Keratinocyte (primary cell): ENCODE measurements at regions not wholly inside any gene's neighbourhood (a gene's known extent, or its start where the extent isn't known, plus 50 kb on each side); places are given as distances from the start of the nearest gene placed in this dataset.

Source experiments
- EZH2 ChIP-seq: IDR thresholded peaks from one replicate; pipeline ENCODE4 v1.6.1; 2012; ENCODE audit warnings: inconsistent platforms, mild to moderate bottlenecking, low read length, moderate library complexity
- TF ChIP-seq, protein P1 (sequence below), 3 experiments: IDR thresholded peaks in 1 of 3; conservative IDR thresholded peaks in 1 of 3; optimal IDR thresholded peaks in 1 of 3; 2 replicates in 2 of 3; 3 replicates in 1 of 3; pipeline versions ENCODE3 to v1.5.1; 2011; ENCODE audit warnings: low read length in 3 of 3, mild to moderate bottlenecking in 3 of 3, moderate library complexity in 2 of 3, control low read depth in 1 of 3, inconsistent platforms in 1 of 3; ENCODE audit not compliant: insufficient read depth in 2 of 3; ENCODE audit errors: extremely low read depth in 1 of 3

DNA sequence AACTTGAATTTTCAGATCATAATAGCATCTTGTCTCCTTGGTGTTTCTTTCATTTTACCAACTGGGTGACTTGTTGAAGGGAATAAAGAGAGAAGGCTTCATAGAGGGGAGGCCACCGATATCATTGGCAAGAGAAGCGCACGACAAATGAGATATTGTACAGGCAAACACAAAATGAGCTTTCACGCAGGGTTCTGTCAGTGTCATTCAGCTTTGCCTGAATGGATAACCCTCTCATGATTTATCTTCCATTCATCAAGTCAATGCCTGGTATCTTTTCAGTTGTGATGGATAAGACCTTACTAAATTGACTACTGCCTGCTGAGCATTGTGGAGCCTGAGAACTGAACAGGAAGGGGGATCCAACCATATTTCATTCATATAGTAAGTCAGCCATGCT lies 188.6 kb upstream of the EPHA3 start:
- TF ChIP-seq, protein P1, sequence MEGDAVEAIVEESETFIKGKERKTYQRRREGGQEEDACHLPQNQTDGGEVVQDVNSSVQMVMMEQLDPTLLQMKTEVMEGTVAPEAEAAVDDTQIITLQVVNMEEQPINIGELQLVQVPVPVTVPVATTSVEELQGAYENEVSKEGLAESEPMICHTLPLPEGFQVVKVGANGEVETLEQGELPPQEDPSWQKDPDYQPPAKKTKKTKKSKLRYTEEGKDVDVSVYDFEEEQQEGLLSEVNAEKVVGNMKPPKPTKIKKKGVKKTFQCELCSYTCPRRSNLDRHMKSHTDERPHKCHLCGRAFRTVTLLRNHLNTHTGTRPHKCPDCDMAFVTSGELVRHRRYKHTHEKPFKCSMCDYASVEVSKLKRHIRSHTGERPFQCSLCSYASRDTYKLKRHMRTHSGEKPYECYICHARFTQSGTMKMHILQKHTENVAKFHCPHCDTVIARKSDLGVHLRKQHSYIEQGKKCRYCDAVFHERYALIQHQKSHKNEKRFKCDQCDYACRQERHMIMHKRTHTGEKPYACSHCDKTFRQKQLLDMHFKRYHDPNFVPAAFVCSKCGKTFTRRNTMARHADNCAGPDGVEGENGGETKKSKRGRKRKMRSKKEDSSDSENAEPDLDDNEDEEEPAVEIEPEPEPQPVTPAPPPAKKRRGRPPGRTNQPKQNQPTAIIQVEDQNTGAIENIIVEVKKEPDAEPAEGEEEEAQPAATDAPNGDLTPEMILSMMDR (optimal IDR thresholded peaks at IDR 0.05 in 1 of 3, IDR thresholded peaks at IDR 0.05 in 1 of 3, conservative IDR thresholded peaks at IDR 0.05 in 1 of 3; ENCODE audit: extremely low read depth in 1 of 3, insufficient read depth in 2 of 3, low read length in 3 of 3): no peak
- TF ChIP-seq EZH2: no peak
